Astrocyte of the cerebellum (primary cell): ENCODE measurements at regions not wholly inside any gene's neighbourhood (a gene's known extent, or its start where the extent isn't known, plus 50 kb on each side); places are given as distances from the start of the nearest gene placed in this dataset.

Experiments used
- DNase-seq: peaks from one replicate; pipeline ENCODE4 v3.0.0-alpha.2; 2011; ENCODE audit warnings: low read depth
- H3K4me3 ChIP-seq: 2 replicates; pipeline ENCODE4 v1.5.1; 2011; ENCODE audit warnings: mild to moderate bottlenecking, low read depth, low read length, moderate library complexity
- CTCF ChIP-seq: IDR thresholded peaks from 2 replicates; pipeline ENCODE4 v1.5.1; 2012; ENCODE audit warnings: low read length, low read depth, moderate library complexity, mild to moderate bottlenecking; ENCODE audit errors: missing control alignments
- in situ Hi-C: cut with HindIII; loops from 2 replicates; pipeline ENCODE4 v1.10.0; 2017; ENCODE audit warnings: low sequenced_read_pairs

GRCh38 chr10:69732826-69733150 is 68.9 kb upstream of the COL13A1 start:
- no peak for DNase-seq
- in situ Hi-C loops = no loop called here
- no peak overlapping the region for H3K4me3 ChIP-seq
- no peak for TF ChIP-seq CTCF

GRCh38 chr10:69733791-69734261 is 67.9 kb upstream of the COL13A1 start:
- no peak overlapping the region for H3K4me3 ChIP-seq
- TF ChIP-seq CTCF = no peak
- peak; percentile 40 for DNase-seq
- in situ Hi-C loops = no loop called here

- in situ Hi-C loops = no loop called here
- H3K4me3 ChIP-seq = no peak overlapping the region
- TF ChIP-seq CTCF = no peak
- DNase-seq = no peak
These were observed 67.3 kb upstream of the COL13A1 start for GRCh38 chr10:69734416-69734796.

GRCh38 chr10:69734797-69735468 is 66.8 kb upstream of the COL13A1 start:
- no peak overlapping the region for H3K4me3 ChIP-seq
- TF ChIP-seq CTCF = no peak
- in situ Hi-C loops = no loop called here
- DNase-seq = no peak

- no peak for TF ChIP-seq CTCF
- no peak overlapping the region for H3K4me3 ChIP-seq
- no peak for DNase-seq
- in situ Hi-C loops = no loop called here
These were observed 64.6 kb upstream of the COL13A1 start for GRCh38 chr10:69736886-69737641.

GRCh38 chr10:69738071-69738470 is 63.6 kb upstream of the COL13A1 start:
- H3K4me3 ChIP-seq = no peak overlapping the region
- in situ Hi-C loops = no loop called here
- DNase-seq = no peak
- TF ChIP-seq CTCF = no peak
